ENCODE measurements at regions not wholly inside any gene's neighbourhood (a gene's known extent, or its start where the extent isn't known, plus 50 kb on each side); places are given as distances from the start of the nearest gene placed in this dataset.

DNA sequence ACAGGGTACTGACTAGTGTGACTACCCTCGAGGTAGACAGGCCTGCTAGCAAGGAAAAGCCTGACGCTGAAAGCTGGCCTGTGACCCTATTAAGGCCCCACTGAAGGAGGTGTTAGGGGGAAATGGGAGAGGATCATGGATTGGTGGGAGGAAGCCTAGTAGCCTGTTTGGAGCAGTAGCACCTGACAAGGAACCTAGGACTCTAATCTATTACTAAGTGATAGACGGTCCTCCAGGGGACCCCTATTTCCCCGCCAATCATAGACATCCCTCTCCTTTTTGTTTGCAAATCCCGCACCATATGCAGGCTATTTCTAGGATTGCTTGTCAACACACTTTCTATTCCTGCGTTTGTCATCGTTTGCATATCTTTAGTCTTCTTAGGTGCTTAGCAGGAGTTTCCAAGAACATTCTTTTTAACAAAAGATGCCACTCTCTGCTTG, 1338.8 kb upstream of the MIR17HG start:
- no peak for DNase-seq (ENCODE audit: insufficient read length, low spot score)
- TF ChIP-seq, protein P1, sequence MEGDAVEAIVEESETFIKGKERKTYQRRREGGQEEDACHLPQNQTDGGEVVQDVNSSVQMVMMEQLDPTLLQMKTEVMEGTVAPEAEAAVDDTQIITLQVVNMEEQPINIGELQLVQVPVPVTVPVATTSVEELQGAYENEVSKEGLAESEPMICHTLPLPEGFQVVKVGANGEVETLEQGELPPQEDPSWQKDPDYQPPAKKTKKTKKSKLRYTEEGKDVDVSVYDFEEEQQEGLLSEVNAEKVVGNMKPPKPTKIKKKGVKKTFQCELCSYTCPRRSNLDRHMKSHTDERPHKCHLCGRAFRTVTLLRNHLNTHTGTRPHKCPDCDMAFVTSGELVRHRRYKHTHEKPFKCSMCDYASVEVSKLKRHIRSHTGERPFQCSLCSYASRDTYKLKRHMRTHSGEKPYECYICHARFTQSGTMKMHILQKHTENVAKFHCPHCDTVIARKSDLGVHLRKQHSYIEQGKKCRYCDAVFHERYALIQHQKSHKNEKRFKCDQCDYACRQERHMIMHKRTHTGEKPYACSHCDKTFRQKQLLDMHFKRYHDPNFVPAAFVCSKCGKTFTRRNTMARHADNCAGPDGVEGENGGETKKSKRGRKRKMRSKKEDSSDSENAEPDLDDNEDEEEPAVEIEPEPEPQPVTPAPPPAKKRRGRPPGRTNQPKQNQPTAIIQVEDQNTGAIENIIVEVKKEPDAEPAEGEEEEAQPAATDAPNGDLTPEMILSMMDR (IDR thresholded peaks at IDR 0.05; ENCODE audit: insufficient read depth, missing control alignments), result no peak
- no peak for FAIRE-seq

DNA sequence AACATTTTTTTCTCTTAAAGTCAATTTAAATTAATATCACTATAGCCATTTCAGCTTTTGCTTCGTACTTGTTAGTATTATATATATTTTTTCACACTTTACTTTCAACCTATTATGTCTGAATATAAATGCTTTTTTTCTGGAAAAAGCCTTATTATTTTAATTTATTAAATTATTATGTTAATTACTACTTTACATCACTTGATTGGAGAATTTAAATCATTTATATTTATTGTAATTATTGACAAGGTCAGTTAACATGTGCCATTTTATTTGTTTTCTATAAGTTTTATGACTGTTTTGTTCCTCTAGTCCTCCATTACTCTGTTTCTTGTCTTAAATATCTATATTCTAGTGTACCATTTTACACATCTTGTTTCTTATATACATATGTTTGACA, 1333.4 kb upstream of the MIR17HG start:
- DNase-seq (ENCODE audit: insufficient read length, low spot score) (no peak), FAIRE-seq (no peak)
- TF ChIP-seq, protein P1 (IDR thresholded peaks at IDR 0.05; ENCODE audit: insufficient read depth, missing control alignments), result no peak

DNA sequence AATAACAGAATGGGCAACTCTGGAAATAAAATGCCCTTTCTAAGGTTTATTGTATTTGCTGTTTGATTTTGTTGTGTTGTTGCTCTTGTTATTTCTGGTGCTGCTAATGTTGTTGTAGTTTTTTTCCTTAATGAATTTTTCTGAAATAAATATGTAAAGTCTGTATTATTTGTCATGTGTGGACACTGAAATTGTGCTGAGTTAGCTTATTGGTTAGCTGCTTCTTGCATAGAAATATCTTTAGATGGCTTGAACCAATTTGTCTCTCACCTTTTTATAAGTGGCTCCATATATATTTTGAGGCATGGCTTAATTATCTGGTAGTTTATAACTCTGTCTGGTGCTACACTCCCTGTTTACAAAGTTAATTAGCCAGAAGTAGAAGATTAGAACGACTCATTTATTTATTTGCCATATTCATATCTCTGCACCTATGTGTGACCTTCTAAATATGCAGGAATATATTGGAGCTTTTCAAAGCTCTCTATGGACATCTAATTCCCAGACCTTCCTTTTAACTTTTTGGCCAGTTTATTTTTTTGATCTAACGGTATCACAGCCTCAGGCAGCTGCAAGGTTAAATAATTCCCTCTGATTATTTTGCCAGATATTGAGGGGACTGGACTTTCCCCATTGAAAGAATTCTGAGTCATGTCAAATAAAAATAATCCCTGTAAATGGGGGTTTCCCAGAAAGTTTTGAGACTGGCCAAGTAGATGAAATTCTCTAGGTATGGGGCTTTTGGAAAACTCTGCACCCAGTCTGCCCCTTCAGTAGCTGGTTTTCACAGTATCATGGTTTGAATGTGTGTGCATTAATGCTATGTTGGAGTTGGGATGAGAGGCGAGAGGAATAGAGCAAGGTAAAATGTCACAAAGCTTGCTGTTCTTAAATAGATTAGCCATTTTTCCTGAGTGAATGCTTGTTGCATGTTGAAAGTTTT, 1331.7 kb upstream of the MIR17HG start:
- DNase-seq (ENCODE audit: insufficient read length, low spot score), result no peak
- FAIRE-seq, result no peak
- TF ChIP-seq, protein P1 (IDR thresholded peaks at IDR 0.05; ENCODE audit: insufficient read depth, missing control alignments), result no peak

DNA sequence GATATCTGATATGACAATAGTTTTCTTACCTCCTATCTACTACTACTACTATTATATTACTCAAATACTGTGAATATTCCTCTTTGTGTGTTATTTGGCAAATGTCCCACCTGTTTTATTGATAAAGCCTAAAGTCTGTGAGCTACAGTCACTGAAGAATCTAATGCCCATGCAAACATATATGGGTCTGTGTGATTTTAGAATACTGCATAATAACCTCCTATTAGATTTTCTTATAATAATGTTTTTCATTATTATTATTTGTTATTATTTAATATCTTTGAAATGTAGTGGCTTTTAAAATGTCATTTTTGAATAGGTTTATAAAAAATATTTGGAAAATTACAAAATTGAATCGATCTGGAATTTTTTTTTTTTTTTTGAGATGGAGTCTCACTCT, 1330.8 kb upstream of the MIR17HG start:
- TF ChIP-seq, protein P1 (IDR thresholded peaks at IDR 0.05; ENCODE audit: insufficient read depth, missing control alignments), result no peak
- DNase-seq (ENCODE audit: insufficient read length, low spot score) (no peak), FAIRE-seq (no peak)

DNA sequence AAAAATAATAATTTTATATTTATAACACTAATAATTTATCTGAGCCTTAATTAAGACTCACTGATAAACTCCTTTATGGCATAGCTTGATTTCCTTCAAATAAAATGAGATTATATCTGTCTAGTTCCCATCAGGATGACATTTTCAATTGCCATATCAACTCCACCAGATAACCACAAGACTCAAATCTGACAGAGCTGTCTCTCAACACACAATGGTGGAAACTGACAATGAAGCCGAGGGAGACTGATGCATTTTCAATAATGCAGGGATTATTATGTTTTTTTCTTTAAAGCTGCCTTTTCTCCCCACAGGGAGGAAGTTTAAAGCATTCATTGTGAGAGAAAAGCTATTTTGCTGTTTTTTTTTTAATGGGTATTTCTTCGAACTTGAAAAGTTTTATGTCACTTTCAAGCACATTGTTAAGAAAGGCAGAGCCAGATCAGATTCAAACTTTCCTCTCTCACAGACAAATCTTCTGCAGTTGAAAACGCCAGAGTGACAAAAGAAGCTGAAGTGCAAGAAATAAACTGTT, 1326.9 kb upstream of the MIR17HG start:
- DNase-seq (ENCODE audit: insufficient read length, low spot score) (no peak), FAIRE-seq (no peak)

DNA sequence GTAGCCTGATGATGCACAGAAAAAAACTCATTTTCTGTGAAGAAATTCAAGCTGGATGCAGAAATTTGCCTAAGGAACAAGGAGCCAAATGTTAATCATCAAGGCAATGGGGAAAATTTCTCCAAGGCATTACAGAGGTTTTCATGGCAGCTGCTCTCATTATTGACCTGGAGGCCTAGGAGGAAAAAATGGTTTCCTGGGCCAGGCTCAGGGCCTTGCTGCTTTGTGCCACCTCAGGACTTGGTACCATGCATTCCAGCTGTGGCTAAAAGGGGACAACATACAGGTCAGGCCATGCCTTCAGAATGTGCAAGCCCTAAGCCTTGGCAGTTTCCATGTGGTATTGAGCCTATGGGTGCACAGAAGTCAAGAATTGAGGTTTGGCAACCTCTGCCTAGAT, 1320.1 kb upstream of the MIR17HG start:
- no peak for FAIRE-seq
- no peak for DNase-seq (ENCODE audit: insufficient read length, low spot score)
- TF ChIP-seq, protein P1 (IDR thresholded peaks at IDR 0.05; ENCODE audit: insufficient read depth, missing control alignments), result no peak

More for the DNA sequence above, 1326.9 kb upstream of the MIR17HG start:
- TF ChIP-seq, protein P1 (IDR thresholded peaks at IDR 0.05; ENCODE audit: insufficient read depth, missing control alignments), result no peak

DNA sequence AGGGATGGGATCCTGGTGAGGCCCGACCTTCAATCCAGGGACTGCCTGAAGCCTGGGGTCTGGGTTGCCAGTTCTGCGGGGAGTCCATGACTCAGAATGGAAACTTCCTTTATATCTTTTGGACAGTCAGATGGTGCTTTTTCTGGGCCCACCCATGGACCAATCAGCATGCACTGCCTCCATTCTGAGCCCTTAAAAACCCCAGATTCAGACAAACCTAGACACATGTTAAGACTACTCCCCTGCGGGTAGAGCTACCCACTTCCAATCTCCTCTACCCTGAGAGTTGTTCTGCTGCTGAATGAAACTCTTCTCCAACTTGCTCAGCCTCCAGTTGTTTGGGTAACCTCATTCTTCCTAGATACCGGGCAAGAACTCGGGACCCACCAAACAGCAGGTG, 1315.2 kb upstream of the MIR17HG start:
- TF ChIP-seq, protein P1 (IDR thresholded peaks at IDR 0.05; ENCODE audit: insufficient read depth, missing control alignments), result no peak
- no peak for DNase-seq (ENCODE audit: insufficient read length, low spot score)
- FAIRE-seq, result no peak
